Activated CD4-positive, CD25-positive, alpha-beta regulatory T cell treated with anti-CD3 and anti-CD28 coated beads, Interleukin-2, amount 50 U/mL, for 24 hours (primary cell): ENCODE measurements at regions not wholly inside any gene's neighbourhood (a gene's known extent, or its start where the extent isn't known, plus 50 kb on each side); places are given as distances from the start of the nearest gene placed in this dataset.
"Not testable (repeated sequence)": the region's sequence is repeated elsewhere in the genome, so short reads cannot be mapped to it uniquely, and the experiment has no call there.

Experiments
- ATAC-seq, 2 donors: fragments of 150-1000 bp; cut with Tn5 transposase; one replicate each; pipeline ENCODE4 v1.10.0; 2021; ENCODE audit warnings: mild to moderate bottlenecking in 1 of 2, moderate library complexity in 1 of 2

DNA sequence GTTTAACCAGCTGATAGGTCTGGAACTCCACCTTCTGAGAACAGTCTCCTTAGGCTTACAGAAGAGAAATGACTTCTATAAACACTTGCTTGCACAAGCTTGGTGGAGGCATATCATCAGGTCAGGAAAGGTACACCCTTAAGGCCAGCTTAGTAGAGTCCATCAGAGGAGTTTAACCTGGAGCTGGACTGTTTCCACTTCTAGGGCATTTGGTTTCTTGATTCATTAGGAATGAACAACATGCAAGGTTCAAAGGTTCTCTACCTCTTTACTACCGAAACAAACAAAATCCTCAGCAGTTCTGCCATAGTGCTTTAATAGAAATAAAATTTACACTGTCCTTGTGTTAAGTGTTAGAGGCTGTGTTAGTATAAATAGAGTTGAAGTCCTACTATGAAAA is 171.4 kb upstream of the NPY2R start:
- no peak for ATAC-seq

DNA sequence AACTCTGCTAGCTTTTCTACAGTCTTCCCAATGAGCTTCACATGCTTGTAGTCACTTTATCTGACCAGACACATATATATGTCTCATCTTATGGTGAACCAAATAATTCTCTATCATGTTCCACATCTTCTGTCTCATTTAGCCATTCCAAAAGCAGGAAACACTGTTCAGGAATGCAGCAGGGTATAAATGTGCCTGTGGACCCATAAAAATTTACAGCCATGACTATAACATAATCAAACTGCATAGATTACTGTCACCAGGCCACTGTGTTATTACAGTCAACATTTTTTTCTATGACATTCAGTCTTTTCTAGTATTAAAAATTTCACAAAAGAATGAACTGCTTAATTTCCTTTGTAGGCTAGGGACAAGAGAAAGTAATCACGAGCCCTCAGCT is 170.0 kb upstream of the NPY2R start:
- ATAC-seq: no peak

DNA sequence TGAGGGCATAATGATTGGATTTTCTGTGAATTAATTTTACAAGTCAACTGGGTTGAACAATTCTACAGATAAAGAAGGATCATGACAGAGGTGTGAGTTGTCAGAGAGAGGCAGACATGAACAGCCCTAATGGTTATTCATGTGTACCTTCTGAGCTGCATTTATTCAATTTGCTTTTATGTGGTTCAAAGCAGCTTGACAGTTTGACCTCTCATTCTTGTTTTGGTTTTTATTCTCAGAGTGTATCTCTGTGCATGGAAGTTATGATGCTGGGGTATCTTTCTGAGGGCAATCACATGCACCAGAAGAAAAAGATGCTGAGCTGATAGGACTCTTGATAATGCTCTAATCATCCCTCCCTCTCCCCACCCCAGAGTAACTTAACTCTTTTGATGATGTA is 169.3 kb upstream of the NPY2R start:
- no peak for ATAC-seq

DNA sequence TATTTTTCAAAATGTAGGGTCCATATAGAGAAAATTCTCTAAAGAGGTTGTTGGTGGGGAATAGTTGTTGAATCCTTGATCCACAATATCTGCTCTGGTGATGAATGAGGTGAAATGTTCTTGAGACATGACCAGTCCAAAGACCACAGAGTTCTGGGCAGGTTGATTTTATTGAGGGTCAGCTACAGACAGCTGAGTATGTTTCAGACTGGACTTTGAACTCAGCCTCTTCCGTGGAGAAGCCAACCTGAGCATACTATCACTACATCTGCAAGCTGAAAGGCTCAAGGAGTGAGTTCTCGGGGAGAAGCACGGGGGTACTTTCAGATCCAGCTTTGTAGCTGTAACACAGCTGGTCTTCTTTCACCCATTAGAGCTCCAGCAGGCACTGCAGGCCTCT is 168.4 kb upstream of the NPY2R start:
- ATAC-seq: no peak

DNA sequence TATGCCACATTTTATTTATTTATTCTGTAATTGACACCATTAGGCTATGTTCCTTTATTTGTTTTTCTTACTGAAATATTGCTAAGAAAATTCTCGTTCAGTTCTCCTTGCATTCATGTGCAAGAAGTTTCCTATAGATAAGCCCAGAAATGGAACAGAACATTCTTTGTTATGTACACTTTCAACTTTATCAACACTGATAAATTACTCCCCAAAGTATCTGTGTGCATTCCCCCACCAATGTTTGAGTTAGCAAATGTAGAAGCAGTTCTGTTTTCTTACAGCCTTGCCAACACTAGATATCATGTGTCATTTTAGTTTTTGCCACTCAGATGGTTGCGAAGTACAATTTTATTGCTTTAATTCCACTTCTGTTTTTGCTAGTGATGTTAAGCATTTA is 166.4 kb upstream of the NPY2R start:
- ATAC-seq: no peak

DNA sequence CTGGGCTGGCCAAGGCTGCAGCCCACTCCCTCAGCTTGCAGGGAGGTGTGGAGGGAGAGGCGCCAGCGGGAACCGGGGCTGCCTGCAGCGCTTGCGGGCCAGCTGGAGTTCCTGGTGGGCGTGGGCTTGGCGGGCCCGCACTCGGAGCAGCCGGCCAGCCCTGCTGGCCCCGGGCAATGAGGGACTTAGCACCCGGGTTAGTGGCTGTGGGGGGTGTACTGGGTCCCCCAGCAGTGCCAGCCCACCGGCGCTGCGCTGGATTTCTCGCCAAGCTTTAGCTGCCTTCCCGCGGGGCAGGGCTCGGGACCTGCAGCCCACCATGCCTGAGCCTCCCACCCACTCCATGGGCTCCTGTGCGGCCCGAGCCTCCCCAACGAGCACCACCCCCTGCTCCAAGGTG is 164.2 kb upstream of the NPY2R start:
- ATAC-seq: not testable (repeated sequence)

DNA sequence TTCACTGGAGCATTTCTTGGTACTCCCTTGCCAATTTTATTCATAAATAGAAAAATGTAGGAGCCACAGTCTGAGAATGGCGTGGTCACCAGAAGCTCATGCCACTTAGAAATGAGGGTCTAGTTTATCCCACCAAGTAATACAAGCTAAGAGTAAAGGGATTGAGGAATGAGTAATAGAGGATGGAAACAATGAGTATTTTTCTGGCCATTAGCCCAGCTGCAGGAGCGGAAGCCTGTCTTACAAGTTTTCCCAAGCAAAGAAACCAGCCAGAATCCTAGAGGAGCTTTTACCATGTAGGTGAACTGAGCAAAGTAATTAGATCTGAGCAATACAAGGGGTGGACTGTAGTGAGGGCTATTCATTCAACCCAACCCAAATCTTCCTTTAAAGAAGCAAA is 160.7 kb upstream of the NPY2R start:
- no peak for ATAC-seq

DNA sequence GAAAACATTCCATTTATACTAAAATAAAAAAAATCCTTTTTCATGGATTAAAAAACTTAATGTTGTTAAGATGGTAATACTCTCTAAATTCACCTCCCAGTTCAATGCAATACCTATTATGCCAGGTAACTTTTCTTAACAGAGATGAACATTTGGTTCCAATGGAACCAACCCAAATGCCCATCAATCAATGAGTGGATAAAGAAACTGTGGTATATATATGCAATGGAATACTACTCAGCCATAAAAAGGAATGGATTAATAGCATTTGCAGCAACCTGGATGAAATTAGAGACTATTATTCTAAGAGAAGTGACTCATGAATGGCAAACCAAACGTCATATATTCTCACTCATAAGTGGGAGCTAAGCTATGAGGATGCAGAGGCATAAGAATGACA is 154.4 kb upstream of the NPY2R start:
- not testable (repeated sequence) for ATAC-seq

DNA sequence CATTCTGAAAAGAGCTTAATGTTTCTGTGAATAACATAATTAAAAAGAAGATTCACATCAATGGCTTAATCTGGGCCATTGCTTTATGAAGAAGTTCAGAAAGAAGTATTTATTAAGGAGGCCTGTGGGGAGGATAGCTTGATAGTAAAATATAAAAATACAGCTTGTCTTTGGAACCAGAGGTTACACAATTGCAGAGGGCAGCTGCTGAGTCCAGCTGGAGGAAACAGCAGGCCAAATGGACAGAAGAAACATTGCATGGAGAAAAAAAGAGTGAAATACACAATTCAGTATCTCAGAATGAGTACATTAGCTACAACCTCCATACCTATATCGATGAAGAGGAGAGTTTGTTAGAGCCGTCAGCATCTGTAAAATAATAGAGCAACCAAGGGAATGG is 148.0 kb upstream of the NPY2R start:
- ATAC-seq: no peak

DNA sequence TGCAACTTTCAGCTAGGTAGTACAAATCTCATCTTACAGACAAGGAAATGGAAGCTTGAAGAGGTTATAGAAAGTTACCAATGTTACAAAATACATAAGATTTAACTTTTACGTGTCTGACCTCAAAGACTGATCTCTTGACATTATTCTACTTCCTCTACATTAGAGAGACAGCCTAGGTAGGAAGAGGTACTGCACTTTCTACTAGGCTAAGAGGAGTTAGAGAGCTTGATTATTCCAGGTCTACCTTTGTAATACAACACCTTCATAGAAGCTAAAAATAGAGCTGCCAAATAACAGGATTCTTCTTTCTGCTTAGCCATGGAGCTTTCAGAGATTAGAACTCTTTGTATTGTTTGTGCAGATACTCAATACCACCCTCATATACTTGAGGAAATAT is 147.6 kb upstream of the NPY2R start:
- no peak for ATAC-seq

DNA sequence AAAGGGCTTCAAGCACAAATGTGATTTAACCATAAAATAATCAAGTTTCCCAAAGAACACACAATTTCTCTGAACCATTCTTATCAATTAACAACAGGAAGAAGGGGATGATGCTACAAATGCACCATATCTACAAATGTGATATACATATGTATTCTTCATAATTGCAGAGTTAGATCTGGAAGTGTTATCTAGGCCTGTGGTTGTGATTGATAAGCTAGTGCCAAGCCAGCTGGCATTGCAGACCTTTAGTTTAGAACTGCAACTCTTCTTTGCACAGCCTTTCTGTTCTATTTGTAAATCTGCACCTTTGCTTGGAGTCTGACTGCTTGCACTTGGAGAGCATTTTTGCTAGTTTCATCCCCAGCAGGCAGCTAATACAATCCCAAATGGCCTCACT is 145.5 kb upstream of the NPY2R start:
- no peak for ATAC-seq

DNA sequence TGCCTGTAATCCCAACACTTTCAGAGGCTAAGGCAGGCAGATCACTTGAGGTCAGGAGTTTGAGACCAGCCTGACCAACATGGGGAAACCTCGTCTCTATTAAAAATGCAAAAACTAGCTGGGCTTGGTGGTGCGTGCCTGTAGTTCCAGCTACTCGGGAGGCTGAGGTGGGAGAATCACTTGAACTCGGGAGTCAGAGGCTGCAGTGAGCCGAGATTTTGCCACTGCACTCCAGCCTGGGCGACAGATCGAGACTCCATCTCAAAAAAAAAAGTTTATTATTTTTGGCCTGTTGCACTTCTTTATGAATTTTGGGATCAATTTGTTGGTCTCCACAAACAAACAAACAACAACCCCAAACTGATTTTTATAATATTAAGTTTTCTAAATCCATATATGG is 143.5 kb upstream of the NPY2R start:
- ATAC-seq: not testable (repeated sequence)

DNA sequence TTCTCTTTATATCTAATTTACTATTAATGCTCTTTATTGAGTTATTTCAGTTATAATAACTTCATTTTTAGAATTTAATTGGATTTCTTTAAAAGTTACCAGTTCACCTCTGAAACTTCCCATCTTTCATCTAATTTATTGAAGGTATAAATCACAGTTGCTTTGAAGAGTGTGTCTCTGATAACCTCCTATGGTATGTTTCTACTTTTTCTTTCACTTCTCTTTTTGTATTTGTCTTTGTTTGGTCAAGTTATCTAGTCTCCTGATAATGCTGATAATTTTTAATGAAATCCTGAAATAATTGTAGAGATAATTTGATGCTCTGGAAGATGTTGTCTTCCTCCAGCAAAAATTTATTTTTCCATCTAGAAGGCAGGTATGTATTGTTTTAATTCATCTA is 141.6 kb upstream of the NPY2R start:
- no peak for ATAC-seq

DNA sequence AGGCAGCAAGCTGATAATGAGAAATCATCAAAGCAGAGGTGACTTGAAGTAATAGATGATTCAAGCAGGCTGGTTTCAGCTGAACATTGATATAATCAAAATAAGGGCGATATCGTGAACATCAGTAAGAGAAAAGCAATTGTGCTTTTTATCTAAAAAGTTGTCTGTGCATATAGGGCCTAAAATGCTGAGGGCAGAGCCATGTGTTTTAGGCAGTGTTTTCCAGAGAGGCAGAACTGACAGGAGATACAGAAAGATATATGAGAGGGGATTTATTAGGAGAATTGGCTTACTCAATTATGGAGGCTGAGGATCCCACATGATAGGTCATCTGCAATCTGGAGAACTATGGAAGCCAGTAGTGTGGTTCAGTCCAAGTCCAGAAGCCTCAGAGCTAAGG is 136.5 kb upstream of the NPY2R start:
- no peak for ATAC-seq

DNA sequence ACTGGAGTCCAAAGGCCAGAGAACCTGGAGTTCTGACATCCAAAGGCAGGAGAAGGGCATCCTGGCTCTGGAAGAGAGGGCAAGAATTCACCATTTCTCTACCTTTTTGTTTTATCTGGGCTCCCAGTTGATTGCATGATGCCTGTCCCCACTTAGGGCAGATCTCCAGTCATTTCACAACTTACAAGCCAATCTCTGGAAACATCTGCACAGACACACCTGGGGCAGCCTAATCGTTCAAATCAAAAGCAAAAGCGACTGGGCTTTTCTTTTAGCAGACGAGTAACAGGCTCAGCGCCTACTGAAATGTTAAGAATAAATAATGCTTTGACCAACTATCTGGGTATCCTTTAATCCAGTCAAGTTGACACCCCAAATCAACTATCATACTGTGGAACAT is 136.0 kb upstream of the NPY2R start:
- no peak for ATAC-seq

DNA sequence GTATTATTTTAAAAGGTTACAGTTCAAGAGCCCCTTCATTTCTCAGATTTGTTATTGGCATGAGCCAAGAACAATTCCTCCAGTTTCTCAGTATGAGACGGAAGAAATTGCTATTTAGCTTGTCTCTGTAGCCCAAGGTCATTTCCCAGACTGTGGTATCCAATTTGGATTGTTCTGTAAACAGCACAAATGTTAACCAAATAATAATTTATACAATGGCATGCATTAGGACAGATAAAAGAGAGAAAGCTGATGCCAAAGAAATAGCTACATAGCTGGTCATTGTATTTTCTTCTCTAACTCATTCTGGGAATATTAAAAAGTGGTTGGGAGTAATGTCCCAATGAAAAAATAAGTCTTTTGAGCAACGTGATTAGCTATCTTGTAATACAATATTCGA is 134.6 kb upstream of the NPY2R start:
- ATAC-seq: no peak

DNA sequence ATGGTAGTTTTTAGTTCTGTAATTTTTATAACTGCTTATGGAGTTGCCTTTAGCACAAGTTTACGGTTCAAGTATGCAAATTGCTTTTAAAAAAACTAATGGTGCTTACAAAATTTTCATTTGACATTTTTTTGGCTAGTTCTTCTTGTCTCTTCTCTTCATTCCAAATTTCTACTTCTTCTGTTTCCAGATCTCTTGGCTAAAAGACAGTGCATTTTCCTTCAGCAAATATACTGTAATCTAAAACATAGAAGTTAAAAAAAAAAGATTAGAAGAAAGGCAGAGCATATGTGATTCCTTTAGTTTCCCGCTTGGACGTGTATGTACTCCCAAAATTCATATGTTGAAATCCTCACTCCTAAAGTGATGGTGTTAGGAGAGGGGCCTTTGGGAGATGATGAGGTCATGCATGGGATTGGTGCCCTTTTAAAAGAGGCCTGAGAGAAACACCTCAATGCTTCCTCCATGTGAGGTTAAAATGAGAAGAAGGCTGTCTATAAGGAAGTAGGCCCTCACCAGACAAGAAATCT is 132.1 kb upstream of the NPY2R start:
- no peak for ATAC-seq

DNA sequence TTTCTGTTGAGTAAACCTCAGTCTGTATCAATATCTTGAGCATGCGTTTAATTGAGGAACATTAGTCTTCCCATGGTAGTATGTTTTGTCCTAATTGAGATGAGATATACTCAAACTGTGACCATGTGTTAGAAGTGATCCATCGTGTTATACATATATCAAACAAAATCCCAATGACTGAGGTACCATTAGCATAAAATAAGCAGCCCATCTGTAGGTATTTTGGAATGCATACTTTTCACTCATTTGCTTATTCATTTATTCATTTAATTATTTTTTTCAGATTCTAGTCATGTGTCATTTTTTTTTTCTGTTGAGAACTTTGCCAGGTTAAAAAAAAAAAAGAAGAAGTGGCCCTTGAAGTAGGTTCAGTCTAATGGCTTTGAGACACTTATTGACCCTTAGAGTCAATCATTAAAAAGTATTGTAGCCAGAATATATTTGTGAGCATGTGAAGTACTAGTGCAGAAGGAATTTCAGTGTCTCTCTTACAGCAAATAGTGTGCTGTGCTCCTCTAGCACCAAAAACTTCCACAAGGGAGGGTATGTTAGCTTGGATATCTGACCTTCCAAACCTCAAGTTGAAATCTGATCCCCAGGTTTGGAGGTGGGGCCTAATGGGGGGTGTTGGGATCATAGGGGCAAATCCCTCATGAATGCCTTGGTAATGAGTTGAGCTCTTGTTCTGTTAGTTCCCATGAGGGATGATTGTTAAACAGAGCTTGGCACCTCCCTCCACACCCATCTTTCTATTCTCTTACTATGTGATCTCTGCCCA is 130.8 kb upstream of the NPY2R start:
- ATAC-seq: no peak

DNA sequence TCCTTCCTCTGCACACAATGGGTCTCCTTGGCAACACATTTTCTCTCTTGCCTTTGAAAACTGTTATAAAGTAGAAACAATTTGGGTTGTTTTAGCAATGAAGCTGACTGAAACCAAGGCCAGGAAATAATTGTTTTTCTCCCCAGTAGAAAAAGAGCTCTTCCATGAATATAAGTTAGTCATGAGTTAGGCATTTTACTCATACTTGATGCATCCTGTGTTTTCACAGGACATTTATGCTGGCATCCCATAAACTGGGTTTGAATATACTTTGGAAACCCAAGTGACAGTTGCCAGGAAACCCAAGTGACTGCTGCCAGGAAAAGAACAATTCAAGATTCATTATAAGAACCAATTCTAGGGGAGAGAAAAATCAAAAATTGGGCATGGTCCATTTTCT is 128.6 kb upstream of the NPY2R start:
- no peak for ATAC-seq

DNA sequence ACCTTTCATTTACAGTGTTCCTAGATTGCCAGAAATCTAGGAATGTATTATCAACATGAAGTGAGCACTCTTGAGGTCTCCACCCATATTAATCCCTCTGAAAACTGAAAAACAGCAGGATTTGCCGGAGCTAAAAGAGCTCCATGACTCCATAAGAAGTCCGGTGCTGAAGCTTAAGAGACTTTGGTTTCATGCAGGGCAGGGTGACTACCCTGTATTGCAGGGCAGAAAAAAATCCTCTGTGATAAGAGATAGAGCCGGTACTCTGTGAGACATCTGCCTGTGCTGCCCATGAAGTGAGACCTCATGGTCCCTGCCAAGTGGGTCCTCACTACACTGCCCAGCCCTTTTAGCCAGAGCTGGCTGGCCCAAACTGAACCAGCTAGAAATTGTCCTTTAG is 127.2 kb upstream of the NPY2R start:
- no peak for ATAC-seq

DNA sequence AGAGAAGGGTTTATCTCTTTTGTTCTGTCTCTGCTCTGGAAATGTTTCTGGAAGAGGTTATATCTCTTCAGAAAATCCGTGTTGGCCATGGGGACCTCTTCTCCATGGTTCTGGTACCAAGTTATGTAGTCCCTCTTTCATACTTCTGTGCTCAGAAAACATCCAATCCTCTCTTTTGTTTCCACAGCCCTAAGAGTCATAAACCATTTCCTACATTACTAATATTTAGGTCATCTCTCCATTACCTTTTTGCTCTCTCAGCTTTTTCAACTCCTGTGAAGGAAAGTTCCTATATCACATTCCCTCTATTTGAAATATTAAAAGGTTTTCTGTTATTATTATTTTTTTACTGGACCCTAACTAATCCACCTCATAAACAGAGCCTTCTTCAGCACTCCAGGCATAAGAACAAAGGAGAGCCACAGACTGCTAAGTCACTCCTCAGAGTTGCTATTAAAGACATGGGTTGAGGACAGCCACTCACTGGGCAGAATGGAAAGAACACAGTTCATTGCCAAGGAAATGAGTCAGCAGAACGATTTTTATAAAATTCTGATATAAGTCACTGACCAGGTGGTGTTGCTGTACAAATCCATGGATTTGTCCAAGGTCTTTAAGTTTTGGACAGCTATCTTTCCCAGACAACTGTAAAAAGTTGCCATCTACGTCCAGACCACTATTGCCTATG is 122.4 kb upstream of the NPY2R start:
- ATAC-seq: no peak

DNA sequence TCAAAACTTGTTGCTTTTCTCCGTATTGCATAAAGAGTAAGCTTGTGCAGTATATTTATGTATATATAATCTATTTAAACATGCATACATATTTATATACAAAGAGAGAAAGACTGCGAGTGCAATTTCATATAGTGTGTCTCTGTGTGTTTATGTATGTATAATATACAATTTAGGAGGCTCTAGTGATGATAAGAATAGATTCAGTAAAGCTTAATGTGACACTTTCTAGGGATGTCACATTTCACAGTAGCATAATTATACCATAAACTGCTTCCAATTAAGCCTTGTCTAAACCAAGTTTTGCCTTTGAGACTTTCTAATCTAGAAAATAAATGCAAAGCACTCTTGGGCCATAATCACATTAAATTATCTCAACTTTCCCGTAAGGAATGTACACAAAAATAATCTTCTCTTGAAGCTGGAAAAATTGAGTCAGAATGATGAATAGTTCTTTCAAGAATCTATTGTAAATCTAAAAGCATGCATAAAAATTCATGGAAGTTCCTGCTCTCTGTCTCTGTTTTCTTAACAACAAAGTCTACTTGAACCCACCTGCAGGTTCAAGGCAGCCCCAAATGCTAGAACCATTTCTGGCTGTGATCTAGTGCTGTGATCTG is 114.1 kb upstream of the NPY2R start:
- no peak for ATAC-seq

DNA sequence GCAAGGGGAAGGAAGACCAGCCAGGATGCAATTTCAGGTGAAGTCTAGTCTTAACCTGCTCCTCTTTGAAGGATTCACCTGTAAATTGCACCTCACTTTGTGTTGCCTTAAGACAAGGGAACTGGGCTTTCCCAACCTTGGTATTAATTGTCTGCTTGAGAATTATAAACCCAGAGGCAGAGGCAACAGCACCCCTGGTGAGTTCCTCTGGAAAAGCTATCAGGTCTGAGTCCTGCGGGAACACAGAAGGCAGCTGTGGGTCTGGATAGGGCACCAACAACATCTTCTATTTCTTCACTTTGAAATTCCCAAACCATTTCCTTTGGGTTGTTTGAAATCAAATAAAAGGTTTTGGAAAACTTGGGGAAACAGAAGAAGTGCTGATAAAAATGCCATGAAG is 109.2 kb upstream of the NPY2R start:
- no peak for ATAC-seq

DNA sequence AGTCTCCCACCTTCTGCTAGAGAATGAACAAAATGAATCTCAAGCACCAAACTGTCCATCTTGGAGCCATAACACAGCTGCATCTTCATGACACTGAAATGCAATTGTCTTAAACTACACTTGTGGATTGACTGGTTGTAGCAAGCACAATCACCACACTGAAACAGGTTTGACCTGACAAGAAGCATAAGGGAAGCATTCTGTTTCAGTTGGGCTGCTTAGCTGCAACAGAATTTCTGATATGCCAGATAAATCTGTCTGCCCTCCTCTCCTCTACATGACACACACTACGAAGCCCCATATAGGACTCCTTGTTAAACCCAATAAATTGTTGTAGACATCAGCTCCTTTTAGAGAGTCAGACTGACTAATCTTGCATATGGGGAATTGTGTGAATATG is 101.8 kb upstream of the NPY2R start:
- ATAC-seq: no peak
